ENCODE measurements at regions not wholly inside any gene's neighbourhood (a gene's known extent, or its start where the extent isn't known, plus 50 kb on each side); places are given as distances from the start of the nearest gene placed in this dataset. TPM values are rescaled to one million over a fixed set of nuclear protein-coding genes. Genes with fewer than 3 reads are reported as not detected.
"Not testable (repeated sequence)": the region's sequence is repeated elsewhere in the genome, so short reads cannot be mapped to it uniquely, and the experiment has no call there.

GRCh38 chr7:63694296-63694695 lies 304.4 kb upstream of the ZNF722 start:
- H3K4me3 ChIP-seq (replicated peaks in 1 of 3; ENCODE audit: insufficient read depth in 1 of 3, low read depth in 1 of 3, low read length in 3 of 3); H3K9me3 ChIP-seq (replicated peaks; ENCODE audit: control insufficient read depth, insufficient read depth, low read length); H3K79me2 ChIP-seq (ENCODE audit: control insufficient read depth, insufficient read depth, low read length); intact Hi-C loops (cut with micrococcal nuclease); H3K9me1 ChIP-seq (replicated peaks; ENCODE audit: control insufficient read depth, extremely low read depth, insufficient read depth, low read length); FAIRE-seq; H2AFZ ChIP-seq (ENCODE audit: low read depth, low read length); POLR2A ChIA-PET; H3K4me1 ChIP-seq (ENCODE audit: control insufficient read depth, extremely low read depth, insufficient read depth, low read length); H3K9ac ChIP-seq (replicated peaks; ENCODE audit: extremely low read depth, insufficient read depth, low read length); H3K27ac ChIP-seq (ENCODE audit: insufficient read depth, low read depth, low read length); DNase-seq (ENCODE audit: low read depth, low spot score); dilution Hi-C loops (cut with MboI; ENCODE audit: extremely low pct_ligation_motif_present, low sequenced_read_pairs); BruUV-seq (replicated peaks); H3K36me3 ChIP-seq (ENCODE audit: control insufficient read depth in 2 of 2, extremely low read depth in 1 of 2, insufficient read depth in 2 of 2, low read length in 2 of 2); H3K4me2 ChIP-seq (ENCODE audit: insufficient read depth, low read length); H3K27me3 ChIP-seq (ENCODE audit: control insufficient read depth in 2 of 2, insufficient read depth in 2 of 2, low read length in 2 of 2); CTCF ChIA-PET; H4K20me1 ChIP-seq (replicated peaks; ENCODE audit: control insufficient read depth, extremely low read depth, insufficient read depth, low read length): not testable (repeated sequence)

Small RNAs in the stretch of these regions (microRNA-seq; reads per million reads assigned to microRNA genes)
- not detected for gene MIR4283-2 (ENCODE audit: borderline number of aligned reads, borderline replicate concordance)

Small RNAs in the stretch of these regions (small RNA-seq; reads per million reads assigned to genes)
- gene MIR4283-2 (ENCODE audit: insufficient read depth, insufficient read length, low read depth, low replicate concordance), result not detected

All from endothelial cell of umbilical vein (primary cell).